ENCODE measurements at regions not wholly inside any gene's neighbourhood (a gene's known extent, or its start where the extent isn't known, plus 50 kb on each side); places are given as distances from the start of the nearest gene placed in this dataset.

DNA sequence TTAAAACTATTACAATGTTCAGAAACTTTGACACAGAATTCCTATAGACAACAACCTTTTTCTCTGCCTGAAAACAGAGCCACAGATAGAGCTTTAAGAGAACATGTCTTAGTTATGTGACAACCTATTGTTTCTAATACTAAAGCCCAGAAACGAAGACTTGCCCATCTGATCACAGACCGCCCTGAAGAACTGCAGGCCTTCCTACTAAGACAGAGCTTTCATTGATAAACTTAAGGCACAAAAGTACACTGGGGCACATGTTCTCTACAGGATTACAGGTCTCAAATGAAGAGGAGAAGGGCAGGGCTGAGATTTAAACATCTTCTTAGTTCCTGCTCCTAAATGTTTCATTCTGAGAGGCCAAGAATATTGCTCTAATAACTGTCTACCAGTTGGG, 452.7 kb downstream of the KCNT2 start:
- ChIA-PET RAD21 (ENCODE audit: unreplicated experiment) (no interaction called here), POLR2A (no interaction called here), CTCF (no interaction called here), SMC1A (ENCODE audit: uncharacterized antibody, unreplicated experiment) (no interaction called here)
- ATAC-seq (no peak), FAIRE-seq (no peak), DNase-seq (ENCODE audit: low read depth, low spot score) (no peak)
- in situ Hi-C loops (cut with MboI) (loop anchor here (10.0 kb wide), 1 partner anchor 159 kb away; no protein-coding TSS in a partner anchor), intact Hi-C loops (cut with micrococcal nuclease; ENCODE audit: unreplicated experiment) (no loop called here)
- no peaks in the 10 kb centered on the region for H3K4me1 ChIP-seq (ENCODE audit: control insufficient read depth, insufficient read depth, low read length)
- WGBS (ENCODE audit: insufficient coverage, insufficient replicate concordance, low lambda C conversion rate, missing lambda C conversion rate) = 18% methylated on average over 2 of the region's 2 CpGs
- no peak overlapping the region for H3K27ac ChIP-seq (ENCODE audit: control insufficient read depth, insufficient read depth)
- H2AFZ ChIP-seq (ENCODE audit: control insufficient read depth, low read depth, low read length) = no peak overlapping the region
- H3K9ac ChIP-seq (ENCODE audit: control insufficient read depth, insufficient read depth, low read length) = no peak overlapping the region
- TF ChIP-seq NR2C1 (IDR thresholded peaks at IDR 0.05) (no peak), ELK1 (IDR thresholded peaks at IDR 0.05; ENCODE audit: low read depth, low read length) (no peak), MYB (IDR thresholded peaks at IDR 0.05; ENCODE audit: borderline replicate concordance, low read depth, low read length) (no peak), KAT2A (conservative IDR thresholded peaks at IDR 0.05; ENCODE audit: control insufficient read depth, low read depth, low read length) (no peak), FOXK2 (IDR thresholded peaks at IDR 0.05) (no peak), EZH2 (IDR thresholded peaks at IDR 0.05; ENCODE audit: borderline replicate concordance, control insufficient read depth, low read depth, low read length) (no peak), JUND (IDR thresholded peaks at IDR 0.05; ENCODE audit: low read depth, low read length) (no peak), FOS (IDR thresholded peaks at IDR 0.05; ENCODE audit: borderline replicate concordance, extremely low read depth, insufficient read length) (no peak), MEF2B (IDR thresholded peaks at IDR 0.05; ENCODE audit: partially characterized antibody, poor library complexity, severe bottlenecking) (no peak), ZNF207 (IDR thresholded peaks at IDR 0.05; ENCODE audit: borderline replicate concordance) (no peak), PRDM15 (CRISPR knock-in tag; IDR thresholded peaks at IDR 0.05) (no peak), USF2 (IDR thresholded peaks at IDR 0.05; ENCODE audit: borderline replicate concordance, low read depth, low read length) (no peak), STAT1 (conservative IDR thresholded peaks at IDR 0.05) (no peak), IKZF2 (IDR thresholded peaks at IDR 0.05) (no peak)
- H4K20me1 ChIP-seq (ENCODE audit: control insufficient read depth, insufficient read depth) = no peaks in the 10 kb centered on the region
- H3K9me3 ChIP-seq (replicated peaks; ENCODE audit: control insufficient read depth, insufficient read depth, low read length) = no peaks in the 10 kb centered on the region
- no peaks in the 10 kb centered on the region for H3K27me3 ChIP-seq (replicated peaks in 1 of 2; ENCODE audit: control insufficient read depth in 2 of 2, insufficient read depth in 2 of 2, low read length in 1 of 2)
- no TSS peak for BruUV-seq (replicated peaks)
- no peaks in the 10 kb centered on the region for H3K36me3 ChIP-seq (ENCODE audit: control insufficient read depth in 2 of 2, insufficient read depth in 2 of 2, low read length in 1 of 2)
- no peak overlapping the region for H3K4me3 ChIP-seq
- H3K4me2 ChIP-seq (ENCODE audit: control insufficient read depth, insufficient read depth) = no peak overlapping the region
- no peaks in the 10 kb centered on the region for H3K79me2 ChIP-seq (ENCODE audit: control insufficient read depth, insufficient read depth, low read length)
